KMS-11 (cell line): ENCODE measurements at regions not wholly inside any gene's neighbourhood (a gene's known extent, or its start where the extent isn't known, plus 50 kb on each side); places are given as distances from the start of the nearest gene placed in this dataset.

Source experiments
- H2AFZ ChIP-seq: fragments of 200-600 bp; sonication (generic); 2 replicates; pipeline ENCODE4 v1.6.1; 2016; ENCODE audit warnings: antibody characterized with exemption, mixed run types, low read depth
- H3K27ac ChIP-seq: fragments of 200-600 bp; sonication (generic); 2 replicates; pipeline ENCODE4 v1.6.1; 2016; ENCODE audit warnings: mild to moderate bottlenecking, mixed run types
- H3K27me3 ChIP-seq: fragments of 200-600 bp; sonication (generic); 2 replicates; pipeline ENCODE4 v1.6.1; 2017; ENCODE audit warnings: mild to moderate bottlenecking, low read depth, mixed run types, moderate library complexity; ENCODE audit not compliant: insufficient read depth
- H3K36me3 ChIP-seq: fragments of 200-600 bp; sonication (generic); 2 replicates; pipeline ENCODE4 v1.6.1; 2017; ENCODE audit warnings: mild to moderate bottlenecking, mixed run types; ENCODE audit not compliant: insufficient read depth
- H3K4me1 ChIP-seq: fragments of 200-600 bp; sonication (generic); 2 replicates; pipeline ENCODE4 v1.6.1; 2016; ENCODE audit warnings: mild to moderate bottlenecking, low read depth, mixed run types; ENCODE audit not compliant: poor library complexity, severe bottlenecking
- H3K4me2 ChIP-seq: fragments of 200-600 bp; sonication (generic); 2 replicates; pipeline ENCODE4 v1.7.0; 2016; ENCODE audit warnings: mild to moderate bottlenecking, mixed run types
- H3K4me3 ChIP-seq: fragments of 200-600 bp; sonication (generic); IDR thresholded peaks from 2 replicates; pipeline ENCODE4 v1.6.1; 2017; ENCODE audit warnings: low read depth, low read length, mixed read lengths; ENCODE audit not compliant: insufficient read depth
- H3K79me2 ChIP-seq: fragments of 200-600 bp; sonication (generic); 2 replicates; pipeline ENCODE4 v1.6.1; 2016; ENCODE audit warnings: low read depth, mixed run types; ENCODE audit not compliant: insufficient read depth
- H3K9ac ChIP-seq: fragments of 200-600 bp; sonication (generic); 2 replicates; pipeline ENCODE4 v1.6.1; 2016; ENCODE audit warnings: mild to moderate bottlenecking, mixed run types
- H4K20me1 ChIP-seq: fragments of 200-600 bp; sonication (generic); 2 replicates; pipeline ENCODE4 v1.6.1; 2016; ENCODE audit warnings: mild to moderate bottlenecking, mixed run types; ENCODE audit not compliant: insufficient read depth
- TF ChIP-seq, protein P1 (sequence below): fragments of 200-600 bp; sonication (generic); conservative IDR thresholded peaks from 2 replicates; pipeline ENCODE4 v1.6.1; 2017; ENCODE audit warnings: low read depth, mild to moderate bottlenecking, antibody characterized with exemption, low read length, moderate library complexity, mixed read lengths

DNA sequence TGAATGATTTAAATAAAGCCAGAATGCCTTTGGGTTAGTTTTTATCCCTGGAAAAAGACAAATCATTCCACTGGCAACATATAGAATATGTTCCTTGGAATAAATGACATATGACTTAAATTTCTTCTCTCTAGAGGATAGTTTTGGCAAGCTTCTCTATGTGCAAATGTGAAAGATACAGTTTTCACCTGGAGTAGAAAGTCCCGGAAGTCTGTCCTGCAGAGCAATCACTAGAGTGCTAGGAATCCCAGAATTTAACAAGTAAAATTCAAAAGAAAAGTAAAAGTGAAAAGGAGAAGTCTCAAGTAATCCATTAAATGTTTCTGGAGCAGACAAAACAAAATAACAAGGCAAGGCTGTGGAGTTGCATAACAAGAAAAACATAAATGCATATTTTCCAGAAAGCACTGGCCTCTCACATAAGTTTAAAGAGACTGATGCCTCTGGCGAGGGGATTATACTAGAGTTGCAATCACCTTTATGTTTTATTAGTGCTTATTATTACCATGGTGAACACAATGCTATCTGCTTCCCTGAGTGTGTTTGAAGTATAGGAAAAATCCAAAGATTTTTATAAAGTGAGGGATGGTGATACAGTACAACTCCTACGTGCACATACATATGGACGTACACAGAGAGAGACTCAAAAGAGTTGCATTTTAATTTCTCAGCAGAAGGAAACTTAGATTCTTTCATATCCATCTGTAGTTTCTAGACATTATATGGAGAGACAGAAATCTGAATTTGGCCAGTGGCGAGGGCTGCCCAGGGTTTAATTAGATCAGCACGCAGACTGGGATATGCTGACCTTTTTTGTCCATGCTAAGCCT lies 188.3 kb upstream of the ANKRD55 start:
- no peak overlapping the region for H3K4me3 ChIP-seq
- H3K36me3 ChIP-seq, result no peaks in the 10 kb centered on the region
- H2AFZ ChIP-seq, result no peak overlapping the region
- H3K27me3 ChIP-seq, result no peaks in the 10 kb centered on the region
- TF ChIP-seq, protein P1, sequence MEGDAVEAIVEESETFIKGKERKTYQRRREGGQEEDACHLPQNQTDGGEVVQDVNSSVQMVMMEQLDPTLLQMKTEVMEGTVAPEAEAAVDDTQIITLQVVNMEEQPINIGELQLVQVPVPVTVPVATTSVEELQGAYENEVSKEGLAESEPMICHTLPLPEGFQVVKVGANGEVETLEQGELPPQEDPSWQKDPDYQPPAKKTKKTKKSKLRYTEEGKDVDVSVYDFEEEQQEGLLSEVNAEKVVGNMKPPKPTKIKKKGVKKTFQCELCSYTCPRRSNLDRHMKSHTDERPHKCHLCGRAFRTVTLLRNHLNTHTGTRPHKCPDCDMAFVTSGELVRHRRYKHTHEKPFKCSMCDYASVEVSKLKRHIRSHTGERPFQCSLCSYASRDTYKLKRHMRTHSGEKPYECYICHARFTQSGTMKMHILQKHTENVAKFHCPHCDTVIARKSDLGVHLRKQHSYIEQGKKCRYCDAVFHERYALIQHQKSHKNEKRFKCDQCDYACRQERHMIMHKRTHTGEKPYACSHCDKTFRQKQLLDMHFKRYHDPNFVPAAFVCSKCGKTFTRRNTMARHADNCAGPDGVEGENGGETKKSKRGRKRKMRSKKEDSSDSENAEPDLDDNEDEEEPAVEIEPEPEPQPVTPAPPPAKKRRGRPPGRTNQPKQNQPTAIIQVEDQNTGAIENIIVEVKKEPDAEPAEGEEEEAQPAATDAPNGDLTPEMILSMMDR, result no peak
- no peak overlapping the region for H3K27ac ChIP-seq
- H3K4me2 ChIP-seq, result no peak overlapping the region
- H3K79me2 ChIP-seq, result no peaks in the 10 kb centered on the region
- no peaks in the 10 kb centered on the region for H4K20me1 ChIP-seq
- no peaks in the 10 kb centered on the region for H3K4me1 ChIP-seq
- no peak overlapping the region for H3K9ac ChIP-seq

DNA sequence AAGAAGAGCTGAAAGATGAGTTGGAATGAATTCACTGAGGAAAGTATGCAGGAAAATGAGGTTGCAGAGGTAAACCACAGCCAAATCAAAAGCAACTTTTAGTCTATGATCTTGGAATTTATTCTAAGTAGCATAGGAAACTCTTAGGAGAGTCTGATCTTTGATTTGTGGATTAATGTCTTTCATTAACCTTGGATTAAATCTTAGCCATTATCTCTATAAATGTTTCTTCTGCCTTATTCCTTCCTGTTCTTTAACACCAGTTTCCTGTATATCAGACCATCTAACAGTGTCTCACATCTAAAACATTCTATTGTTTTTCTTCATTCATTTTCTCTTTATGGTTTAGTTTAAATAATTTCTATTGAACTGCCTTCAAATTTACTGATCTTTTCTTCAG lies 187.2 kb upstream of the ANKRD55 start:
- no peaks in the 10 kb centered on the region for H3K79me2 ChIP-seq
- H3K4me1 ChIP-seq, result no peaks in the 10 kb centered on the region
- H2AFZ ChIP-seq, result no peak overlapping the region
- no peaks in the 10 kb centered on the region for H3K36me3 ChIP-seq
- H3K4me3 ChIP-seq, result no peak overlapping the region
- TF ChIP-seq, protein P1, result no peak
- H3K27ac ChIP-seq, result no peak overlapping the region
- H4K20me1 ChIP-seq, result no peaks in the 10 kb centered on the region
- H3K27me3 ChIP-seq, result no peaks in the 10 kb centered on the region
- H3K9ac ChIP-seq, result no peak overlapping the region
- H3K4me2 ChIP-seq, result no peak overlapping the region

DNA sequence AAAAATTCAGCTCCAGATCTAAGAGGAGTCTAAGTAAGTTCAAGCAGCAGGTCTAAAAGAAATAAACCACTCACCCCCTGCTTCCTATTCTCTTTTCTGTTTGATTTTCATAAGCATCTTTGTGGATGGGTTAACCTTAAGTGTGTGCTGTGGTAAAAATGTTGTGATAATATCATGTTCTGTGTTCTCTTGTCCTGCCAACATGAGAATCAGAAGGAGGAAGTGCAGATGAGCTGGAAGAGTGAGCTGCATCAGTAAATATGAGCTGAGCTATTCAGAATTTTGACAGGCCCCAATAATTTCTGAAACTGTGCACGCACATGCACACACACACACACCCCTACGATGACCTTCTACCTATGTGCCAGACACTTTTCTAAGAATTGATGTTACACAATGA lies 186.5 kb upstream of the ANKRD55 start:
- TF ChIP-seq, protein P1, result no peak
- Histone ChIP-seq H3K79me2 (no peaks in the 10 kb centered on the region), H3K36me3 (no peaks in the 10 kb centered on the region), H3K4me2 (no peak overlapping the region), H3K27me3 (no peaks in the 10 kb centered on the region), H3K4me1 (no peaks in the 10 kb centered on the region), H3K9ac (no peak overlapping the region), H3K27ac (no peak overlapping the region), H3K4me3 (no peak overlapping the region), H4K20me1 (no peaks in the 10 kb centered on the region), H2AFZ (no peak overlapping the region)

DNA sequence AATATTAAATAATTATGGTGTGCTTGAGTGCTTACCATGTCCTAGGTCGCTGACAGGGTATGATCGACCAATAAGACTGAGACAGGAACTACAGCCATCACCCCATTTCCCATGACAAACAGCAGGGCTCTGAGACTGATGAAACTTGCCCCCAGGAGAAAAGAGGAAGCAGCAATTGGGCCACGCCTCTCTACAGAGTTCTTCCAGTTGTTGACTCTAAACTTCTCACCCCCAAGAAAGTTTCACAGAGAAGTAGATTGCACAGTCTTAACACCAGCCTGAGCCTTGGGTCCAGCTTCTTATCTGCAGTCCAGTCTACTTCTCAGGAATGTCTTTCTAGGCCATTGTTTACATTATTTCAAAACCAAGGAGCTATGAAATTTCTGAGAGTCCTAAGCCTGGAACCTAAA lies 182.2 kb upstream of the ANKRD55 start:
- Histone ChIP-seq H4K20me1 (no peaks in the 10 kb centered on the region), H2AFZ (no peak overlapping the region; the same call in 1 of the 2 replicates), H3K4me2 (no peak overlapping the region), H3K9ac (no peak overlapping the region), H3K27ac (no peak overlapping the region), H3K79me2 (no peaks in the 10 kb centered on the region), H3K4me1 (peaks cover 20% of the 10 kb centered on the region), H3K36me3 (no peaks in the 10 kb centered on the region), H3K4me3 (no peak overlapping the region), H3K27me3 (no peaks in the 10 kb centered on the region)
- TF ChIP-seq, protein P1, result no peak
